ENCODE measurements at regions not wholly inside any gene's neighbourhood (a gene's known extent, or its start where the extent isn't known, plus 50 kb on each side); places are given as distances from the start of the nearest gene placed in this dataset.

DNA sequence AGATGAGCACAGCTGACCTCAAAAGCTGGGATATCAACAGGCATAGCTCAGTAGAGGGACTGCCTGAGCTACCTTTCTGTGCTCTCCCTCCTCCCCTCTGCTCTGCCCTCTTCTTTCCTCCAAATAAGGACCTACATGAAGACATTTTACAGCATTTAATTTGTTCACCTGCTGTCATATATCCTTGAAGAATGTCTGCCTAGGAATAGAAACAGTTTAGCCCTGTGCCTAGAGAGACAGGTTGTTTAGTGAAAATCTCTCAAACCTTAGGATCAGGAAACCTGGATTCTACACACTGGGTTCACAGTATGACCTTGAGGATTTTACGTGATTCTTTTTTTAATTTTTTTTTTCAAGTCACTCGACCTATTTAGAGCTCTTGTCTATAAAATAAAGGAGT, 213.0 kb upstream of the SETBP1 start:
- no peak for DNase-seq

DNA sequence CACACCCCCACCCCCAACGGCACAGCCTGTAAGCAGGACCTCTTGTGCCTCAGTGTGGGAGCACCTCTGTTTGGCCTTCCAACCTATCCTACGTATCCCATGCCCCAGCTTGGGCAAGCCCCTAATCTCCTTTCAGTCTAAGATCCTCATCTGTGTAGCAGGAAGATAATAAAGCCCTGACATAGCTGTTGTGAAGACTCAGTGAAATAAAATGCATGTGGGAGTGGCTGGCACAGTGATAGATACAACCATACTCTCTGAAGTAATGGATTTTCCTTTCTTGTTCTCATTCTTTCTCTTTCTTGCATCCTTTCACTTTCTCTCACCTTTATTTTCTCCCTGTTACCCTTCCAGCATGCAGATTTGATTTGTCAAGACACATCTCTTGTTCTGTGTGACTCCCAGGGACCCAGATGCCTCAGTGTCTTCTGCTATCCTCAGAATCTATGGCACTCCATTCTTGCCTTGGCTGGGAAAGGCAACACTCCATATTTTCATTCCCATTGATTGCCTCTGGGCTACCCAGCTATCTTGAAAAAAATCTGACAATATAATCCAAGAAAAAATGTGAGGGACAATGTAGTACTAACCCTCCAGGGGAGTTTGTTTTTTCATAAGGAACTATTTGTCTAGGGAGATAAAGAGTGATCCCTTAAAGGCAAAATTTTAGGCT, 207.2 kb upstream of the SETBP1 start:
- no peak for DNase-seq

GRCh38 chr18:44474067-44474411, 206.6 kb upstream of the SETBP1 start:
- no peak for DNase-seq

GRCh38 chr18:44474591-44474990, 206.1 kb upstream of the SETBP1 start:
- no peak for DNase-seq

DNA sequence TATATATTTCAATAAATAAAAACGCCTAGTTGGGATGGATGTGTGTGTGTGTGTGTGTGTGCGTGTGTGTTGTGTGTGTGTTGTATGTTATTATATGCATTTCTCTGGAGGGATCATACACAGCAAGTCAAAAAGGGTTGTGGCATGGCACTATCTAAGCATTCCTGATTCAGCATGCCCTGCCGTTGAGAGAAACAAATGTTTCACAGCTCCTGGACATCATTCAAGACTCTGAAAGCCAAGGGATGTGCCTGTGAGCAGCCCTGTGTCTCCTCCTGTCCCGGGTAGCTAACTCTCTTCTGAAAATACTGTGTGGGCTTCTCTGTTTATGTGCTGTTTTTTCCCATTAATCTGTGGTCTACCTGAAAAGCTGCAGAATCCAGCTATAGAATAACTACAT, 197.9 kb upstream of the SETBP1 start:
- DNase-seq: no peak

- DNase-seq: no peak
Observed at GRCh38 chr18:44495151-44495550, 185.5 kb upstream of the SETBP1 start.

GRCh38 chr18:44497311-44497710, 183.4 kb upstream of the SETBP1 start:
- no peak for DNase-seq

DNA sequence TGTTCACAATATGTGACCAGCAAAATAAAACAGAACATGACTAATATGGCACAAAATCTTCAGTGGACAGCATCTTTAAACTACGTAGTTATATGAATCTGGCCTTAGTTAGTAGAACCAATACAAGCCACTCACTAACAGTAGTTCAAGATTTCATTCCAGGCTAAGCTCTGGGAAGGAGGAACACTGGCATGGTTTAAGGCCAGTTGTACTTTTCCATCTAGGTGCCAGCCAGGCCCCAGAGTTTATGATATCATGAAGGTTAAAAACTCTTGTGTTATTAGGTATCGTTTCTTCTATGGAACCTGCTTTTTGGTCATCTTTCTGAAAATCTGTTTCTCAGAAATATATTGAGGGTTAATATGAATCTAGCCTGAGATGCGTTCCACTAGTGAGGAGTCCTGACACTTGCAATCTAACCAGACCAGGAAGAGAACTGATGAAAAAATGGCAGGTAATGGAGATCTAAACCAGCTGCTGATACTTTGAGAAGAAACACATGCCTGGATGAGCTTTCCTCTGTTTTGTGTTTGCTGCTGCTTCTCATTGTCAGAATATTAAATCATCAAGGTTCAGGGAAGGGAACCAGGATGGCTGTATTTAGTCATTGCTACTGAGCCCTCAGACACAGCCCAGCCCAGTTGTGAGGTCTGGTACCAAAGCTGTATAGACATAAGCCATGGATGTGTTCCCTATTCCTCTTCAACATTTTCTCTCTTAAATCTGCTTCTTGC, 182.8 kb upstream of the SETBP1 start:
- no peak for DNase-seq

- no peak for DNase-seq
Observed at GRCh38 chr18:44500808-44501610, 179.7 kb upstream of the SETBP1 start.

DNA sequence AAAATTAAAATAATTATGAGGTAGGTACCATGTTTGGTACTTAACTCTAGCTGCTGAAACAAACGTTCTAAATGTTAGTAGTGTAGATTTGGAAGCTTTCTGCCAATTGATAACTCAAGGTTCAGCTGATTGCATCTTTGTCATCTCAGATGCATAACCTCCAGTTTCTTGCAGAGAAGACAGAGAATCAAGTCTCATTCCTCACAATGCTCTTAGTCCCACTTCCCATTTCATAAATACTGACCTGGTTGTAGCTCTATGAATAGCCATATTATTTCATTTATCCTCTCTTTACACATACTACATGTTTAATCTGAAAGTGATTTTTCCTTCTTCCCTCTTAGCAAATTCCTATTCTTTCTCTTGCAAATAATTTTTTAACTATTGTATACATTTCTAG, 178.5 kb upstream of the SETBP1 start:
- DNase-seq: no peak

DNA sequence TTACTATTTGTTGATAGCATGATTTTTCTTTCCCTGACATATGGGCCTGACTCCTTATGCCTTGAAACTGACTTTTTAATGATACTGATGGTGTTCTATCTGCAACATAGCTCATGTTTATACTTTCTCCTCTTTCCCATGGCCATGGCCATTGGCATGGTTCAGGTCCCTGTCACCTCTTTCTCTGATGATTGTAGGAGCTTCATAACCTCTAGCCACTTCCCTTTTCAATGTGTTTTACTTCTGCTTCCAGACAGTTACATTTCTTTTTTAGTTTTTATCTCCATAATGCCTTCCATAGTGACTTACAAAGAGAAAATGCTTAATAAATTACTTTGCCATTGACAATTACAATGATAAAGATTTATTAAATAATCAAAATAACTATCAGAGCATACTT, 177.9 kb upstream of the SETBP1 start:
- peak; percentile 20 for DNase-seq

DNA sequence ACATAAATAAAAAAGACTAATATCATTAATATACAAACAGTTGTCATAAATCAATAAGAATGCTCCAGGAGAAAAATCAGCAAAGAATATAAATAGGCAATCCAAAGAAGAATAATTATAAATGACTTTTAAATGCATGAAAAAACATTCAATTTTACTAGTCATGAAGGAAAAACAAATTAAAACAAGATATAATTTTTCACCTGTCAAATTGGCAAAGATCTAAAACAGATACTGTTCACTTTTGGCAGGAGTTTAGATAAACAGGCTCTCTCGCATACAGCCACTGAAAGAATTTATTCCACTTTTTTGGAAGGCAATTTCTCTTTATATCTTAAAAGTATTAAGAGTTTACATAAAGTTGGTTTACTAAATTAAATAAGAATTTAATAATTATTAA, 176.8 kb upstream of the SETBP1 start:
- DNase-seq: no peak

DNA sequence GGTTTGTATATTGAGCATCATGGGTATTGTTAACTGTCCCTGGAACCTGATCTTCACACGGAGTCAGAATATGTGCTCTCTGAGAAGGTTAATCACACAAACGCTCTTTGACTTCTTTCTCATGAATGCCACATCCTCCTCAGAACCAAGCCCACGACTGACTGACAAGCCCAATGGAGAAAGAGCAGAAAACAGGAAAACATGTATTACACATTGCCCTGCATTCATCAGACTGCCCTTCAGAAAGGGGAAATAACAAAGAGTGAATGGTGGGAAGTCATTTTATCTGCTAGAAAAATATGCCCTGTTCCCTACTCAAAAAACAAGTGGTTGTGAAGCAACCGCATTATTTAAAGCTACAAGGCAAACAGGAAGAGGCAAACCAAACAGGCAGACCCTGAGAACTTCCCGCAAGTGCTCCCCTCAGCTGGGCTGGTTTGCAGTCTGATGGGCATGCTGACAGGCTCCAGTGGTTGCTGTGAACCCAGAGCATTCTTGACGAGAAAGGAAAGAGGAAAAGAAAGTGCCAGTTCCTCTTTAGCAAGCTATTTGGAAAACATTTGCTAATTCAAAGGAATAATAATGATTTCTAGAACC, 172.9 kb upstream of the SETBP1 start:
- DNase-seq: peak; percentile 64

GRCh38 chr18:44508474-44508873, 172.2 kb upstream of the SETBP1 start:
- peak; percentile 12 for DNase-seq

DNA sequence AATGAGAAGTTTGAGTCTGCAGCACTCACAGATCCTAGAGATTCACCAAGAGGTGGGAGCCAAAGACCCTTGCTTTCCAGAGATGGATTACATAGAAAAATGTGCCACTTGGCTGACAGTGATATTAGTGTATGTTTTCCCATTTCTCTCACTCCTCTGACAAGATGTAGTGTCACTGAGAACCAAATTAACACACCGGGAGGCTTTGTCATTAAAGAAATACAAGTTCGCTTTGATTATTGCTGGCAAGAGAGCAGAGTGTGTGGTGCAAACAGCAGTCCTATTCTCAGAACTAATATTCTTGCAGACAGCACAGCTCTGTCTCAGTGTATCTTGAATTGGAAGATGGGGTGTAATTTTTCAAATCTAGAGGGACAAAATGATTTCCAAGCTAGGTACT, 171.6 kb upstream of the SETBP1 start:
- DNase-seq: no peak

GRCh38 chr18:44510390-44510789, 170.3 kb upstream of the SETBP1 start:
- no peak for DNase-seq

DNA sequence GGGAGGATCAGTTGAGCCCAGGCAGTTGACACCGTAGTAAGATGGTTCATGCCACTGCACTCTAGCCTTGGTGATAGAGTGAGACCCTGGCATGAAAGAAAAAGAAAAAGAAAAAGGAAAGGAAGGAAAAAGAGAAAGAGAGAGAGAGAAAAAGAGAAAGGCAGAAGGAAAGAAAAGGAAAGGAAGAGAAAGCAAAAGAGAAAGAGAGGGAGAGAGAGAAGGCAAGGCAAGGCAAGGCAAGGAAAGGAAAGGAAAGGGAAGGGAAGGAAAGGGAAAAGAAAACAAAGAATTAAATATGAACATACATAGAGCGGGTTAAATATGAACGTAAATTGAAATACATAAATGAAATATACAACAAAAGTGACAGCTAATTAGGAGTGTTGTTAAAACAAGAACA, 167.5 kb upstream of the SETBP1 start:
- no peak for DNase-seq

DNA sequence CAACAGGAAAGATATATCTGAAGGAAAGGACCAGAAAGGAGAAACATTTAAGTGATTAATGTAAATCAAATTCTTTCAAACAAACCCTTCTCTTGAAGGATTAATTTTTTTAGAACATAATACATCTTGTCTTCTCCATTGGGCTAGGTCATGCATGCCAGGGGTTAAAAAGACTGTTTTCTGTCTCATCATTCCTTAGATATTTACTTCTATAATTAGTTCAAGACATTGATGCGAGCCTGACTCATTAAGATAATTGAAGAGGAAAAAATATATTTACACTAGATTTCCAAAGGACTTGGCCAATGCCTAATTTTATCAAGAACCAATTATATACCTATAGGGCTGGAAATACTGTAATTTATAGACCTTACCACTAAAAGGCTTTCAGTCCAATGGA, 166.6 kb upstream of the SETBP1 start:
- DNase-seq: no peak

- no peak for DNase-seq
Observed at GRCh38 chr18:44514766-44515165, 165.9 kb upstream of the SETBP1 start.

- no peak for DNase-seq
Observed at GRCh38 chr18:44516450-44516849, 164.2 kb upstream of the SETBP1 start.

GRCh38 chr18:44517136-44517535, 163.6 kb upstream of the SETBP1 start:
- no peak for DNase-seq

DNA sequence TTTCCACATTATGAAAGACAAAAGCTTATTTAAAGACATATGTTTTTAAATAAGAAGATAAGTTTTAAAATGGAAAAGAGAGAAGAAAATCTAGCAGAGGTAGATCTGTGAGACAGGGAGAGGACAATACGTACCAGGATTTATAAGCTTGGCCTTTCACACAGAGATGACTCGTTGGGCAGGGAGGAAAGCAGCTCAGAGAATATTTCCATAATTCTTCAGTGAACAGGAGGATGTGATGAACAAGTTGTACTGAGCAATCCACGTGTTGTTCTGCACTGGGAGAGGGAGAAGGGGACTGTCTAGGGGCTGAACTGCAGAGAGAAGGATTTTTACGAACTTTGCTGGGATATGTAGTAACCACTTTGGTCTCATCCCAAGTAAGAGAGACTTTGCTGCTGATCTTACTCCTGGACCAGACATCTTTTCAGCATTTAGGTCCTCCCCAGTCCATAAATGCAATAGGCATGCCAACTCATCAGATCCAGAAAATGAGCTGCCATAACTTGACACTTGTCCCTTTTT, 162.5 kb upstream of the SETBP1 start:
- no peak for DNase-seq

- no peak for DNase-seq
Observed at GRCh38 chr18:44518666-44519065, 162.0 kb upstream of the SETBP1 start.
